SK-N-SH treated with all-trans-retinoic acid at 6 μM for 48 hours (cell line): ENCODE measurements at regions not wholly inside any gene's neighbourhood (a gene's known extent, or its start where the extent isn't known, plus 50 kb on each side); places are given as distances from the start of the nearest gene placed in this dataset.

Source experiments
- ATAC-seq: fragments of 200-7000 bp; cut with Tn5 transposase; 3 replicates; pipeline ENCODE4 v1.9.1; 2020; ENCODE audit warnings: mild to moderate bottlenecking, moderate library complexity
- ARNTL ChIP-seq: fragments of 450-650 bp; formaldehyde crosslinking; IDR thresholded peaks from 2 replicates; pipeline ENCODE4 v1.5.0; 2020; ENCODE audit warnings: low read depth, mild to moderate bottlenecking, moderate library complexity, borderline replicate concordance
- BACH2 ChIP-seq: fragments of 250-450 bp; sonication (Bioruptor Pico); IDR thresholded peaks from 2 replicates; pipeline ENCODE4 v1.9.0; 2021; ENCODE audit warnings: mild to moderate bottlenecking, borderline replicate concordance
- ESRRG ChIP-seq: fragments of 250-450 bp; sonication (Bioruptor Pico); IDR thresholded peaks from 2 replicates; pipeline ENCODE4 v1.6.1; 2021; ENCODE audit warnings: mild to moderate bottlenecking
- GLIS3 ChIP-seq: fragments of 250-450 bp; sonication (Bioruptor Pico); IDR thresholded peaks from 2 replicates; pipeline ENCODE4 v1.5.0; 2020; ENCODE audit warnings: mild to moderate bottlenecking, moderate library complexity
- ISL1 ChIP-seq: fragments of 250-450 bp; sonication (Bioruptor Pico); IDR thresholded peaks from 2 replicates; pipeline ENCODE4 v2.1.2; 2022; ENCODE audit warnings: mild to moderate bottlenecking, moderate library complexity
- OSR1 ChIP-seq: fragments of 250-450 bp; sonication (Bioruptor Pico); IDR thresholded peaks from 2 replicates; pipeline ENCODE4 v1.8.0; 2022; ENCODE audit warnings: moderate library complexity, mild to moderate bottlenecking, inconsistent platforms
- PPARA ChIP-seq: fragments of 250-450 bp; sonication (Bioruptor Pico); IDR thresholded peaks from 2 replicates; pipeline ENCODE4 v1.5.0; 2020; ENCODE audit warnings: mild to moderate bottlenecking, borderline replicate concordance
- RARB ChIP-seq: fragments of 250-450 bp; sonication (Bioruptor Pico); IDR thresholded peaks from 2 replicates; pipeline ENCODE4 v1.8.0; 2021; ENCODE audit warnings: mild to moderate bottlenecking, moderate library complexity
- SNAI2 ChIP-seq: fragments of 250-450 bp; sonication (Bioruptor Pico); IDR thresholded peaks from 2 replicates; pipeline ENCODE4 v1.5.0; 2020; ENCODE audit warnings: mild to moderate bottlenecking, moderate library complexity
- TCF4 ChIP-seq: fragments of 250-450 bp; sonication (Bioruptor Pico); IDR thresholded peaks from 2 replicates; pipeline ENCODE4 v1.8.0; 2021; ENCODE audit warnings: mild to moderate bottlenecking, moderate library complexity, borderline replicate concordance
- TOX ChIP-seq: fragments of 250-450 bp; sonication (Bioruptor Pico); IDR thresholded peaks from 2 replicates; pipeline ENCODE4 v1.8.0; 2021; ENCODE audit warnings: mild to moderate bottlenecking, moderate library complexity, borderline replicate concordance
- ZC3H10 ChIP-seq: fragments of 250-450 bp; sonication (Bioruptor Pico); IDR thresholded peaks from 2 replicates; pipeline ENCODE4 v1.5.1; 2021; ENCODE audit warnings: mild to moderate bottlenecking, moderate library complexity
- ZFP3 ChIP-seq: fragments of 250-450 bp; sonication (Bioruptor Pico); IDR thresholded peaks from 2 replicates; pipeline ENCODE4 v1.5.0; 2020; ENCODE audit warnings: mild to moderate bottlenecking, moderate library complexity
- ZFP30 ChIP-seq: fragments of 450-650 bp; formaldehyde crosslinking; IDR thresholded peaks from 2 replicates; pipeline ENCODE4 v1.5.0; 2022; ENCODE audit warnings: mild to moderate bottlenecking, moderate library complexity
- ZNF565 ChIP-seq: fragments of 450-650 bp; formaldehyde crosslinking; conservative IDR thresholded peaks from 2 replicates; pipeline ENCODE4 v1.5.0; 2020; ENCODE audit warnings: low read depth, mild to moderate bottlenecking, moderate library complexity
- ZNF70 ChIP-seq: fragments of 450-650 bp; formaldehyde crosslinking; IDR thresholded peaks from 2 replicates; pipeline ENCODE4 v1.5.0; 2020; ENCODE audit warnings: mild to moderate bottlenecking, moderate library complexity
- ZNF8 ChIP-seq: fragments of 450-650 bp; formaldehyde crosslinking; IDR thresholded peaks from 2 replicates; pipeline ENCODE4 v1.5.0; 2020; ENCODE audit warnings: mild to moderate bottlenecking, moderate library complexity
- TF ChIP-seq, protein P1 (sequence below): fragments of 250-450 bp; sonication (Bioruptor Pico); IDR thresholded peaks from 2 replicates; pipeline ENCODE4 v1.5.0; 2020; ENCODE audit warnings: mild to moderate bottlenecking, moderate library complexity
- TF ChIP-seq, protein P2 (sequence below): fragments of 250-450 bp; sonication (Bioruptor Pico); IDR thresholded peaks from 2 replicates; pipeline ENCODE4 v1.8.0; 2020; ENCODE audit warnings: mild to moderate bottlenecking, moderate library complexity, borderline replicate concordance
- TF ChIP-seq, protein P3 (sequence below): fragments of 250-450 bp; sonication (Bioruptor Pico); IDR thresholded peaks from 2 replicates; pipeline ENCODE4 v1.8.0; 2021; ENCODE audit warnings: low read depth, mild to moderate bottlenecking, moderate library complexity, borderline replicate concordance
- TF ChIP-seq, protein P4 (sequence below): fragments of 250-450 bp; sonication (Bioruptor Pico); IDR thresholded peaks from 2 replicates; pipeline ENCODE4 v1.5.1; 2021; ENCODE audit warnings: mild to moderate bottlenecking, moderate library complexity
- TF ChIP-seq, protein P5 (sequence below): fragments of 250-450 bp; sonication (Bioruptor Pico); IDR thresholded peaks from 2 replicates; pipeline ENCODE4 v1.5.1; 2020; ENCODE audit warnings: low read depth, mild to moderate bottlenecking, moderate library complexity

DNA sequence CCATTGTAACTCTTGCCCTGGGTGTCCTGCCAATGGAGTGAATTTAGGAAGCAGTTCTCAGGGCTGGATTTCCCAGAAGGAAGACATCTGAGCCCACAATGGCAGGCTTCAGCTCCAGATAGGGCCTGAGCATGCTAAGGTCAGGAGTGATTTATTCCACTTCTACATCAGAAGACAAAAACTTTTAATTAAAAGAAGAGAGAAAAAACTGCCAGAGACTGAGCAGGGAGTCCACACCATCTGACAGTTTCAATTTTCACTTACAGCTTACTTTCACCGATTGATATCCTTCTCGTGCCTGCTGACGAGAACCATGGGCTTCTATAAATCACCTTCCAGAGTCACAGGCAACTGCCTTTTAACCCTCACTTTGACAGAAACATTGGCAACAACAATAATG, 228.3 kb upstream of the BRINP1 start:
- no peak for TF ChIP-seq ZFP3 (CRISPR knock-in tag)
- TF ChIP-seq GLIS3 (CRISPR knock-in tag) = no peak
- TF ChIP-seq, protein P1, sequence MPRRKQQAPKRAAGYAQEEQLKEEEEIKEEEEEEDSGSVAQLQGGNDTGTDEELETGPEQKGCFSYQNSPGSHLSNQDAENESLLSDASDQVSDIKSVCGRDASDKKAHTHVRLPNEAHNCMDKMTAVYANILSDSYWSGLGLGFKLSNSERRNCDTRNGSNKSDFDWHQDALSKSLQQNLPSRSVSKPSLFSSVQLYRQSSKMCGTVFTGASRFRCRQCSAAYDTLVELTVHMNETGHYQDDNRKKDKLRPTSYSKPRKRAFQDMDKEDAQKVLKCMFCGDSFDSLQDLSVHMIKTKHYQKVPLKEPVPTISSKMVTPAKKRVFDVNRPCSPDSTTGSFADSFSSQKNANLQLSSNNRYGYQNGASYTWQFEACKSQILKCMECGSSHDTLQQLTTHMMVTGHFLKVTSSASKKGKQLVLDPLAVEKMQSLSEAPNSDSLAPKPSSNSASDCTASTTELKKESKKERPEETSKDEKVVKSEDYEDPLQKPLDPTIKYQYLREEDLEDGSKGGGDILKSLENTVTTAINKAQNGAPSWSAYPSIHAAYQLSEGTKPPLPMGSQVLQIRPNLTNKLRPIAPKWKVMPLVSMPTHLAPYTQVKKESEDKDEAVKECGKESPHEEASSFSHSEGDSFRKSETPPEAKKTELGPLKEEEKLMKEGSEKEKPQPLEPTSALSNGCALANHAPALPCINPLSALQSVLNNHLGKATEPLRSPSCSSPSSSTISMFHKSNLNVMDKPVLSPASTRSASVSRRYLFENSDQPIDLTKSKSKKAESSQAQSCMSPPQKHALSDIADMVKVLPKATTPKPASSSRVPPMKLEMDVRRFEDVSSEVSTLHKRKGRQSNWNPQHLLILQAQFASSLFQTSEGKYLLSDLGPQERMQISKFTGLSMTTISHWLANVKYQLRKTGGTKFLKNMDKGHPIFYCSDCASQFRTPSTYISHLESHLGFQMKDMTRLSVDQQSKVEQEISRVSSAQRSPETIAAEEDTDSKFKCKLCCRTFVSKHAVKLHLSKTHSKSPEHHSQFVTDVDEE (CRISPR knock-in tag) = no peak
- TF ChIP-seq, protein P2, sequence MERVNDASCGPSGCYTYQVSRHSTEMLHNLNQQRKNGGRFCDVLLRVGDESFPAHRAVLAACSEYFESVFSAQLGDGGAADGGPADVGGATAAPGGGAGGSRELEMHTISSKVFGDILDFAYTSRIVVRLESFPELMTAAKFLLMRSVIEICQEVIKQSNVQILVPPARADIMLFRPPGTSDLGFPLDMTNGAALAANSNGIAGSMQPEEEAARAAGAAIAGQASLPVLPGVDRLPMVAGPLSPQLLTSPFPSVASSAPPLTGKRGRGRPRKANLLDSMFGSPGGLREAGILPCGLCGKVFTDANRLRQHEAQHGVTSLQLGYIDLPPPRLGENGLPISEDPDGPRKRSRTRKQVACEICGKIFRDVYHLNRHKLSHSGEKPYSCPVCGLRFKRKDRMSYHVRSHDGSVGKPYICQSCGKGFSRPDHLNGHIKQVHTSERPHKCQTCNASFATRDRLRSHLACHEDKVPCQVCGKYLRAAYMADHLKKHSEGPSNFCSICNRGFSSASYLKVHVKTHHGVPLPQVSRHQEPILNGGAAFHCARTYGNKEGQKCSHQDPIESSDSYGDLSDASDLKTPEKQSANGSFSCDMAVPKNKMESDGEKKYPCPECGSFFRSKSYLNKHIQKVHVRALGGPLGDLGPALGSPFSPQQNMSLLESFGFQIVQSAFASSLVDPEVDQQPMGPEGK (CRISPR knock-in tag) = no peak
- TF ChIP-seq BACH2 = no peak
- TF ChIP-seq ZNF565 (CRISPR knock-in tag) = no peak
- TF ChIP-seq ISL1 (CRISPR knock-in tag) = no peak
- no peak for TF ChIP-seq ZFP30 (CRISPR knock-in tag)
- ATAC-seq = no peak

DNA sequence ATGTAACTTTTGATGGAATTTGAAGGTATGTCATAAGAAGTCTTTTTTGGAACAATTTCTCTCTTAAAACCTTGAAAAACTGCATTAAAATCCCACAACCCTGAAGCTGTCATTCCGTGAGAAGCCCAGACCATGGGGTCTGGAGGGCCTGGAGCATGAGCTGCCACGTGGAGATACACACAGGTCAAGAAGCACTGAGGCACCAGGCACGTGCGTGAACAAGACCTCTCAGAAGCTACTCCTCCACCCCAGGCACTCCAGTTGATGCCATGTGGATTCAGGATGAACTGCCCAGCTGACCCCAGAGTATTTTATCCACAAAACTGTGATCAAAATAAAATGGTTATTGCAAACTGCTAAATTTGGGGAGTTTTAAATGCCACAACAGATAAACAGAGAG, 227.5 kb upstream of the BRINP1 start:
- ATAC-seq = no peak
- TF ChIP-seq TCF4 (CRISPR knock-in tag) (no peak), OSR1 (CRISPR knock-in tag) (no peak), ZNF565 (CRISPR knock-in tag) (no peak), ESRRG (CRISPR knock-in tag) (no peak)
- TF ChIP-seq, protein P3, sequence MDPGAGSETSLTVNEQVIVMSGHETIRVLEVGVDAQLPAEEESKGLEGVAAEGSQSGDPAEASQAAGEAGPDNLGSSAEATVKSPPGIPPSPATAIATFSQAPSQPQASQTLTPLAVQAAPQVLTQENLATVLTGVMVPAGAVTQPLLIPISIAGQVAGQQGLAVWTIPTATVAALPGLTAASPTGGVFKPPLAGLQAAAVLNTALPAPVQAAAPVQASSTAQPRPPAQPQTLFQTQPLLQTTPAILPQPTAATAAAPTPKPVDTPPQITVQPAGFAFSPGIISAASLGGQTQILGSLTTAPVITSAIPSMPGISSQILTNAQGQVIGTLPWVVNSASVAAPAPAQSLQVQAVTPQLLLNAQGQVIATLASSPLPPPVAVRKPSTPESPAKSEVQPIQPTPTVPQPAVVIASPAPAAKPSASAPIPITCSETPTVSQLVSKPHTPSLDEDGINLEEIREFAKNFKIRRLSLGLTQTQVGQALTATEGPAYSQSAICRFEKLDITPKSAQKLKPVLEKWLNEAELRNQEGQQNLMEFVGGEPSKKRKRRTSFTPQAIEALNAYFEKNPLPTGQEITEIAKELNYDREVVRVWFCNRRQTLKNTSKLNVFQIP (CRISPR knock-in tag) = no peak
- TF ChIP-seq, protein P2 (CRISPR knock-in tag) = no peak

DNA sequence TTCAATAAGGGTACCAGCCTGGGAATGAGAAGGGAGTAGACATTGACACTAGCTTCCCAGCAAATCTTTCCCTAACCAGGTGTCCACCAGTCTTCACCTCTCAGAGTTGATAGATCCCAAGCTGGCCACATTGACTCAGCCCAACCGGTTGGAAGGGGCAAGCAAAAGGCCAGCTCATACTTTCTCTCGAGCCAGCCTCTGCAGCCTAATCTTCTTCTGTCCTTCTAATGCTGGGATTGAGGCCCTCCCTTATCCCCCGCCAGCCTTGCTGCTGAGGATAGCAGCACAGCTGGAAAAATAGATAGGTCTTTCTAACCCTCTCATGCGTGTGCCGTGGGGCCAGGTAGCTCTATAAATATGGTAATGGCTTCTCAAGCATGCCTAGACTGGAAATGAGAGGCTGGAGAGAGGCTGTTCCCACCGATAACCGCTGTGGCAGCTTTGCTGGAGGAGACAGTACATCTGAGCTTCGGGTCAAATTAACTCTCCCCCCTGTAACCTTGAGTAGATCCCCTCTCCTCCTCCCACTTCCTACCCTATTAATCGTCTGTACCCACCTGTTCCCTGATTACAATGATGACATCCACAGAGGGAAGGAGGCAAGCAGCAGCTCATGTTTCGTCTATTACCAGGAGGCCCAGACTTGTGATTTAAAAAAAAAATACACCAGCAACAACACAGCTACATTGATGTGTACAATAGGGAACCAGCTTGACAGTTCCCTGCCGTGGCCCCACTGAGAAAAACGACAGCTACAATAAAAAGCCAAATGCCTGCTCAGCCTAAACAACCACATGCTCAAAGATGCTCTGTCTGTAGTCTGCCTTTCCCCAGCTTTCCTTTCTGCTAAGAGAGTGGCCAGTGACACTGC, 219.9 kb upstream of the BRINP1 start:
- ATAC-seq = no peak
- TF ChIP-seq, protein P2 (CRISPR knock-in tag) = no peak
- TF ChIP-seq, protein P4, sequence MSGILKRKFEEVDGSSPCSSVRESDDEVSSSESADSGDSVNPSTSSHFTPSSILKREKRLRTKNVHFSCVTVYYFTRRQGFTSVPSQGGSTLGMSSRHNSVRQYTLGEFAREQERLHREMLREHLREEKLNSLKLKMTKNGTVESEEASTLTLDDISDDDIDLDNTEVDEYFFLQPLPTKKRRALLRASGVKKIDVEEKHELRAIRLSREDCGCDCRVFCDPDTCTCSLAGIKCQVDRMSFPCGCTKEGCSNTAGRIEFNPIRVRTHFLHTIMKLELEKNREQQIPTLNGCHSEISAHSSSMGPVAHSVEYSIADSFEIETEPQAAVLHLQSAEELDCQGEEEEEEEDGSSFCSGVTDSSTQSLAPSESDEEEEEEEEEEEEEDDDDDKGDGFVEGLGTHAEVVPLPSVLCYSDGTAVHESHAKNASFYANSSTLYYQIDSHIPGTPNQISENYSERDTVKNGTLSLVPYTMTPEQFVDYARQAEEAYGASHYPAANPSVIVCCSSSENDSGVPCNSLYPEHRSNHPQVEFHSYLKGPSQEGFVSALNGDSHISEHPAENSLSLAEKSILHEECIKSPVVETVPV (CRISPR knock-in tag) = no peak
- TF ChIP-seq ZFP30 (CRISPR knock-in tag) (no peak), TOX (CRISPR knock-in tag) (no peak), ZNF70 (CRISPR knock-in tag) (no peak), SNAI2 (CRISPR knock-in tag) (no peak), ZNF8 (CRISPR knock-in tag) (no peak), TCF4 (CRISPR knock-in tag) (no peak), ZC3H10 (CRISPR knock-in tag) (no peak), ZFP3 (CRISPR knock-in tag) (no peak), PPARA (CRISPR knock-in tag) (no peak), ARNTL (CRISPR knock-in tag) (no peak), RARB (no peak)
- TF ChIP-seq, protein P5, sequence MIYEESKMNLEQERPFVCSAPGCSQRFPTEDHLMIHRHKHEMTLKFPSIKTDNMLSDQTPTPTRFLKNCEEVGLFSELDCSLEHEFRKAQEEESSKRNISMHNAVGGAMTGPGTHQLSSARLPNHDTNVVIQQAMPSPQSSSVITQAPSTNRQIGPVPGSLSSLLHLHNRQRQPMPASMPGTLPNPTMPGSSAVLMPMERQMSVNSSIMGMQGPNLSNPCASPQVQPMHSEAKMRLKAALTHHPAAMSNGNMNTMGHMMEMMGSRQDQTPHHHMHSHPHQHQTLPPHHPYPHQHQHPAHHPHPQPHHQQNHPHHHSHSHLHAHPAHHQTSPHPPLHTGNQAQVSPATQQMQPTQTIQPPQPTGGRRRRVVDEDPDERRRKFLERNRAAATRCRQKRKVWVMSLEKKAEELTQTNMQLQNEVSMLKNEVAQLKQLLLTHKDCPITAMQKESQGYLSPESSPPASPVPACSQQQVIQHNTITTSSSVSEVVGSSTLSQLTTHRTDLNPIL (CRISPR knock-in tag) = no peak
- TF ChIP-seq, protein P3 (CRISPR knock-in tag) = no peak
